Ovary (tissue), 7 donors: ENCODE measurements at regions not wholly inside any gene's neighbourhood (a gene's known extent, or its start where the extent isn't known, plus 50 kb on each side); places are given as distances from the start of the nearest gene placed in this dataset.
"Not testable (repeated sequence)": the region's sequence is repeated elsewhere in the genome, so short reads cannot be mapped to it uniquely, and the experiment has no call there.

Experiments used
- DNase-seq, 5 donors: peaks; one replicate each; pipeline ENCODE4 v3.0.0-alpha.2; 2019 to 2020
- H3K27ac ChIP-seq, 2 donors: fragments of 200-600 bp; one replicate each; pipeline versions ENCODE4 v1.5.1 to v1.8.0; 2019 to 2022
- H3K27me3 ChIP-seq: fragments of 200-600 bp; one replicate; pipeline ENCODE4 v1.8.0; 2022
- H3K36me3 ChIP-seq: fragments of 200-600 bp; sonication (generic); one replicate; pipeline ENCODE4 v1.5.1; 2019
- H3K4me1 ChIP-seq: one replicate; pipeline ENCODE4 v1.8.1; 2013; ENCODE audit warnings: mild to moderate bottlenecking, moderate library complexity; ENCODE audit not compliant: insufficient read depth
- H3K4me3 ChIP-seq: fragments of 200-600 bp; sonication (generic); one replicate; pipeline ENCODE4 v1.5.1; 2017
- H3K9me3 ChIP-seq, 2 donors: fragments of 200-600 bp in 1 of 2; sonication (generic) in 1 of 2; one replicate each; pipeline versions ENCODE4 v1.5.1 to v1.8.1; 2013 to 2019; ENCODE audit warnings: mild to moderate bottlenecking in 1 of 2, moderate library complexity in 1 of 2
- EP300 ChIP-seq: sonication (generic); formaldehyde crosslinking; IDR thresholded peaks from one replicate; pipeline ENCODE4 v1.6.1; 2017; ENCODE audit warnings: antibody characterized with exemption
- POLR2A ChIP-seq: fragments of 450-650 bp; IDR thresholded peaks from one replicate; pipeline ENCODE4 v1.6.1; 2017; ENCODE audit warnings: antibody characterized with exemption, mild to moderate bottlenecking, moderate library complexity
- WGBS, 3 donors: extraction: QIAGEN DNeasy Blood & Tissue Kit in 1 of 3; methylation state at CpG; one replicate each; pipeline versions ENCODE4 v1.1.5 to v1.1.7; 2013 to 2017; 5-methylcytosine and 5-hydroxymethylcytosine counted together
- intact Hi-C, 4 donors: fragments of 100-400 bp; cut with DNase I; formaldehyde crosslinking; loops; one replicate each; pipeline versions ENCODE4 v1.11.0 to v1.15.1; 2022 to 2023
- TF ChIP-seq, protein P1 (sequence below), 3 donors: fragments of 450-650 bp in 2 of 3; fragments of 200-600 bp in 1 of 3; IDR thresholded peaks; one replicate each; pipeline versions ENCODE4 v1.5.1 to v1.8.0; 2016 to 2022; ENCODE audit warnings: antibody characterized with exemption in 3 of 3, mild to moderate bottlenecking in 1 of 3
- donor health status: DM: no; HTN: no; CAD: no; lungs with moderate emphysema.
- donor health status: DM: no; HTN: no; CAD: no.
- donor health status: Bipolar disorder and iron deficiency.
- donor health status: DM: no; HTN: no; CAD: no.
- donor health status: DM: yes; HTN: yes; CAD: no.

GRCh38 chr1:25011943-25012638 is 82.0 kb upstream of the RUNX3 start:
- H3K36me3 ChIP-seq = no peaks in the 10 kb centered on the region
- no peaks in the 10 kb centered on the region for H3K4me1 ChIP-seq
- H3K27me3 ChIP-seq = no peaks in the 10 kb centered on the region
- no peak overlapping the region for H3K4me3 ChIP-seq
- H3K9me3 ChIP-seq = no peaks in the 10 kb centered on the region
- TF ChIP-seq, protein P1, sequence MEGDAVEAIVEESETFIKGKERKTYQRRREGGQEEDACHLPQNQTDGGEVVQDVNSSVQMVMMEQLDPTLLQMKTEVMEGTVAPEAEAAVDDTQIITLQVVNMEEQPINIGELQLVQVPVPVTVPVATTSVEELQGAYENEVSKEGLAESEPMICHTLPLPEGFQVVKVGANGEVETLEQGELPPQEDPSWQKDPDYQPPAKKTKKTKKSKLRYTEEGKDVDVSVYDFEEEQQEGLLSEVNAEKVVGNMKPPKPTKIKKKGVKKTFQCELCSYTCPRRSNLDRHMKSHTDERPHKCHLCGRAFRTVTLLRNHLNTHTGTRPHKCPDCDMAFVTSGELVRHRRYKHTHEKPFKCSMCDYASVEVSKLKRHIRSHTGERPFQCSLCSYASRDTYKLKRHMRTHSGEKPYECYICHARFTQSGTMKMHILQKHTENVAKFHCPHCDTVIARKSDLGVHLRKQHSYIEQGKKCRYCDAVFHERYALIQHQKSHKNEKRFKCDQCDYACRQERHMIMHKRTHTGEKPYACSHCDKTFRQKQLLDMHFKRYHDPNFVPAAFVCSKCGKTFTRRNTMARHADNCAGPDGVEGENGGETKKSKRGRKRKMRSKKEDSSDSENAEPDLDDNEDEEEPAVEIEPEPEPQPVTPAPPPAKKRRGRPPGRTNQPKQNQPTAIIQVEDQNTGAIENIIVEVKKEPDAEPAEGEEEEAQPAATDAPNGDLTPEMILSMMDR (IDR thresholded peaks at IDR 0.05) = no peak
- TF ChIP-seq EP300 (no peak), POLR2A (no peak)
- no peak overlapping the region for H3K27ac ChIP-seq
- no peak for DNase-seq
- 61 to 66% (median 63%) methylated on average over 13 of the region's 13 CpGs for WGBS, 3 donors
- intact Hi-C loops = no loop called here

DNA sequence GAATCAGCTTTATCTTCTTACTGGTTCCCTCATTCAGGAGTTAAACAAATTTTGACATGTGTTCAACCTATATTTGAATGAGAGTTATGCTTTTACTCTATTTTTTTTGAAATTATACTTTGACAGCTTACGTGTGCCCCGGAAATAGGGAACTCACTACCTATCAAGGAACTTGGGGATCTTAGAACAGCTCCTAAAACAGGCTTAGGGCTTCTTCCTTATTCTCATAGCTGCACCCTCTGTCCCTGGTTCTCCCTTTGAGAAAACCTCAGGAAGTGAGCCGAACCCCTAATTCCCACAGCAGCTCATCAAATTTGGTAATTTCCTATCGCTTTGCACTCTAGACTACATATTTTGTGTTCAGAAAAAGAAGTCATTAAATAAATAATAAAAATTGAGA is 81.2 kb upstream of the RUNX3 start:
- 65 to 85% (median 75%) methylated on average over 4 of the region's 4 CpGs for WGBS, 3 donors
- Histone ChIP-seq H3K36me3 (no peaks in the 10 kb centered on the region), H3K9me3 (no peaks in the 10 kb centered on the region), H3K27me3 (no peaks in the 10 kb centered on the region), H3K4me3 (no peak overlapping the region), H3K27ac (no peak overlapping the region), H3K4me1 (no peaks in the 10 kb centered on the region)
- intact Hi-C loops = no loop called here
- TF ChIP-seq EP300 (no peak), POLR2A (no peak)
- TF ChIP-seq, protein P1 (IDR thresholded peaks at IDR 0.05) = no peak
- DNase-seq = no peak

GRCh38 chr1:25009671-25010262 is 79.7 kb upstream of the RUNX3 start:
- Histone ChIP-seq H3K36me3 (no peaks in the 10 kb centered on the region), H3K9me3 (no peaks in the 10 kb centered on the region), H3K27ac (no peak overlapping the region), H3K27me3 (no peaks in the 10 kb centered on the region), H3K4me3 (no peak overlapping the region), H3K4me1 (no peaks in the 10 kb centered on the region)
- intact Hi-C loops = no loop called here
- TF ChIP-seq EP300 = no peak
- TF ChIP-seq, protein P1 (IDR thresholded peaks at IDR 0.05) = no peak
- TF ChIP-seq POLR2A = no peak
- WGBS, 3 donors = 90 to 94% (median 92%) methylated on average over 3 of the region's 3 CpGs
- no peak for DNase-seq

- TF ChIP-seq, protein P1 (IDR thresholded peaks at IDR 0.05) = no peak
Observed at GRCh38 chr1:25008192-25008485, 78.1 kb upstream of the RUNX3 start.

DNA sequence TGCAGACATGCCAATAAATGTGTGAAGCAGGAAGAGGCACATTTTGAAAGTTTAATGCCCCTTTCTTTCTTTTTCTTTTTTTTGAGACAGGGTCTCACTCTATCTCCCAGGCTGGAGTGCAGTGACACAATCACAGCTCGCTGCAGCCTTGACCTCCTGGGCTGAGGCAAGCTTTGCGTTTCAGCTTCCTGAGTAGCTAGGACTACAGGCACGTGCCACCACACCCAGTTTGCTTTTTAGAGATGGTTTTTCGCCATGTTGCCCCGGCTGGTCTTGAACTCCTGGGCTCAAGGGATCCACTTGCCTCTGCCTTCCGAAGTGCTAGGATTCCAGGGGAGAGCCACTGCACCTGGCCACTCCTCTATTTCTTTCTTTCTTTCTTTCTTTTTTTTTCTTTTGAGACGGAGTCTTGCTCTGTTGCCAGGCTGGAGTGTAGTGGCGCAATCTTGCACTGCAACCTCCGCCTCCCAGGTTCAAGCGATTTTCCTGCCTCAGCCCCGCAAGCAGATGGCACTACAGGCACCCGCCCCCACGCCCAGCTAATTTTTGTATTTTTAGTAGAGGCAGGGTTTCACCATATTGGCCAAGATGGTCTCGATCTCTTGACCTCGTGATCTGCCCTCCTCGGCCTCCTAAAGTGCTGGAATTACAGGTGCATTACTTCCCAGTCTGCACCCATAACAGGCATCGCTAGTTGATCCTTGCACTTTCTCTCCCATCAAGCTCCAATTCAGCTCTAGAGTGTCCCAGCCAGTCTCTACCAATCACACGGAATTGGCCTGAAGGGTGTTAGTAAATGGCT is 77.5 kb upstream of the RUNX3 start:
- 43 to 52% (median 49%) methylated on average over 18 of the region's 18 CpGs for WGBS, 3 donors
- intact Hi-C loops, H3K27me3 ChIP-seq: not testable (repeated sequence)

More at GRCh38 chr1:25008192-25008485, 78.1 kb upstream of the RUNX3 start:
- no peaks in the 10 kb centered on the region for H3K27me3 ChIP-seq
- H3K4me1 ChIP-seq = no peaks in the 10 kb centered on the region
- no peak overlapping the region for H3K27ac ChIP-seq
- 43 to 72% (median 56%) methylated on average over 2 of the region's 2 CpGs for WGBS, 3 donors
- no peak for DNase-seq
- no peak overlapping the region for H3K4me3 ChIP-seq
- no peaks in the 10 kb centered on the region for H3K36me3 ChIP-seq
- no peaks in the 10 kb centered on the region for H3K9me3 ChIP-seq
- intact Hi-C loops = no loop called here

More for the DNA sequence above, 77.5 kb upstream of the RUNX3 start:
- H3K4me3 ChIP-seq, H3K27ac ChIP-seq, DNase-seq, H3K4me1 ChIP-seq, H3K36me3 ChIP-seq, H3K9me3 ChIP-seq: not testable (repeated sequence)
